OCI-LY1 (cell line): ENCODE measurements at regions not wholly inside any gene's neighbourhood (a gene's known extent, or its start where the extent isn't known, plus 50 kb on each side); places are given as distances from the start of the nearest gene placed in this dataset.

Source experiments
- CTCF ChIP-seq: fragments of 200-600 bp; sonication (generic), shearing (Covaris generic); IDR thresholded peaks from 2 replicates; pipeline ENCODE4 v1.5.1; 2017; ENCODE audit warnings: mild to moderate bottlenecking, antibody characterized with exemption, low read length, moderate library complexity, mixed read lengths
- EZH2 ChIP-seq: fragments of 200-600 bp; sonication (generic), shearing (Covaris generic); IDR thresholded peaks from 2 replicates; pipeline ENCODE4 v1.8.0; 2017; ENCODE audit warnings: borderline replicate concordance, mixed run types, mild to moderate bottlenecking, antibody characterized with exemption, low read length, moderate library complexity, mixed read lengths

GRCh38 chr4:13118633-13119032 is 365.5 kb downstream of the RAB28 start:
- TF ChIP-seq CTCF (no peak), EZH2 (no peak)
